Body of pancreas (tissue), 4 donors: ENCODE measurements at regions not wholly inside any gene's neighbourhood (a gene's known extent, or its start where the extent isn't known, plus 50 kb on each side); places are given as distances from the start of the nearest gene placed in this dataset.
A peak's percentile ranks its signal among the peaks of the same experiment; 100 is the strongest.

ENCODE experiments used
- ATAC-seq: fragments of 150-250 bp; one replicate; pipeline ENCODE4 v1.9.1; 2016
- DNase-seq, 4 donors: peaks; one replicate each; pipeline ENCODE4 v3.0.0-alpha.2; 2019
- H3K27ac ChIP-seq, 4 donors: fragments of 200-600 bp; sonication (generic); 1 replicate in 3 of 4; 2 replicates in 1 of 4; pipeline versions ENCODE4 v1.5.1 to v1.6.1; 2016 to 2019; ENCODE audit warnings: mild to moderate bottlenecking in 1 of 4, mixed read lengths in 1 of 4, moderate library complexity in 1 of 4
- H3K27me3 ChIP-seq, 2 donors: fragments of 200-600 bp; sonication (generic); one replicate each; pipeline ENCODE4 v1.6.0; 2016; ENCODE audit warnings: mild to moderate bottlenecking in 1 of 2
- H3K36me3 ChIP-seq, 2 donors: fragments of 200-600 bp; sonication (generic); replicated peaks in 1 of 2; 2 replicates each; pipeline ENCODE4 v1.5.1; 2016; ENCODE audit warnings: low read depth in 2 of 2; ENCODE audit not compliant: insufficient read depth in 1 of 2
- H3K4me1 ChIP-seq: fragments of 200-600 bp; sonication (generic); one replicate; pipeline ENCODE4 v1.6.0; 2016
- H3K4me3 ChIP-seq, 2 donors: fragments of 200-600 bp; sonication (generic); 1 replicate in 1 of 2; 2 replicates in 1 of 2; pipeline ENCODE4 v1.5.1; 2016 to 2019
- H3K9me3 ChIP-seq, 3 donors: fragments of 200-600 bp; sonication (generic); 1 replicate in 2 of 3; 2 replicates in 1 of 3; pipeline ENCODE4 v1.5.1; 2016
- POLR2A ChIP-seq, 3 donors: fragments of 450-650 bp; IDR thresholded peaks; one replicate each; pipeline ENCODE4 v1.6.1; 2016; ENCODE audit warnings: antibody characterized with exemption in 3 of 3, mild to moderate bottlenecking in 2 of 3
- WGBS, 2 donors: methylation state at CpG; one replicate each; pipeline ENCODE4 v1.1.5; 2017; 5-methylcytosine and 5-hydroxymethylcytosine counted together
- intact Hi-C: fragments of 100-400 bp; cut with DNase I; formaldehyde crosslinking; loops from one replicate; pipeline ENCODE4 v1.15.1; 2023
- TF ChIP-seq, protein P1 (sequence below), 7 experiments: fragments of 450-650 bp in 4 of 7; fragments of 200-600 bp in 3 of 7; sonication (generic) in 3 of 7; IDR thresholded peaks; one replicate each; pipeline ENCODE4 v1.5.1; 2016 to 2019; ENCODE audit warnings: antibody characterized with exemption in 7 of 7

DNA sequence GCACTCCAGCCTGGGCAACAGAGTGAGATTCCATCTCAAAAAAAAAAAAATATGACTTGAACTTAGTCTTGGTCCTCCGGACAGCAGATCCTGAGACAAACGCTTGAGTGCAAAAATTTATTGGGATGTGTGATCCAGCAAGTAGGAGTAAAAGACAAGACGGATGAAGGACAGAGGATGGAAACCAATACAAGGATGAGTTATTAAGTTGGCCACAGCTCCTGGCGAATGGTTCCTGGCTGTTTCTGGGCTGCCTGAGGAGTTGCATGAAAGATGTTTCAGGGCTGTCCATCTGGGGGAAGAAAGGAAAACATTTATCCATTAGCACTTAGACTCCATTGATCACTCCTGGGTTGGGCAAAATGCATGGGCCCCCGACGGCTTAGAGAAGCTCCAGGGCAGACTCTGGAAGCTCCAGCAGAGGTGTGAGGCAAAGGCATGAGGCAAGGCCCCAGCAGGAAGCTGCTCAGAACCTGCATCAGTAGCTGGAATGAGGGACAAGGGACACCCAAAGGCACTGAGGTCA lies 98.3 kb upstream of the ZNF438 start:
- WGBS, 2 donors = 77 to 87% methylated on average over 6 of the region's 6 CpGs
- Histone ChIP-seq H3K4me3 (no peak overlapping the region), H3K36me3 (no peaks in the 10 kb centered on the region), H3K4me1 (peaks cover 15% of the 10 kb centered on the region), H3K9me3 (no peaks in the 10 kb centered on the region), H3K27ac (no peak overlapping the region), H3K27me3 (no peaks in the 10 kb centered on the region)
- ATAC-seq = no peak
- TF ChIP-seq, protein P1, sequence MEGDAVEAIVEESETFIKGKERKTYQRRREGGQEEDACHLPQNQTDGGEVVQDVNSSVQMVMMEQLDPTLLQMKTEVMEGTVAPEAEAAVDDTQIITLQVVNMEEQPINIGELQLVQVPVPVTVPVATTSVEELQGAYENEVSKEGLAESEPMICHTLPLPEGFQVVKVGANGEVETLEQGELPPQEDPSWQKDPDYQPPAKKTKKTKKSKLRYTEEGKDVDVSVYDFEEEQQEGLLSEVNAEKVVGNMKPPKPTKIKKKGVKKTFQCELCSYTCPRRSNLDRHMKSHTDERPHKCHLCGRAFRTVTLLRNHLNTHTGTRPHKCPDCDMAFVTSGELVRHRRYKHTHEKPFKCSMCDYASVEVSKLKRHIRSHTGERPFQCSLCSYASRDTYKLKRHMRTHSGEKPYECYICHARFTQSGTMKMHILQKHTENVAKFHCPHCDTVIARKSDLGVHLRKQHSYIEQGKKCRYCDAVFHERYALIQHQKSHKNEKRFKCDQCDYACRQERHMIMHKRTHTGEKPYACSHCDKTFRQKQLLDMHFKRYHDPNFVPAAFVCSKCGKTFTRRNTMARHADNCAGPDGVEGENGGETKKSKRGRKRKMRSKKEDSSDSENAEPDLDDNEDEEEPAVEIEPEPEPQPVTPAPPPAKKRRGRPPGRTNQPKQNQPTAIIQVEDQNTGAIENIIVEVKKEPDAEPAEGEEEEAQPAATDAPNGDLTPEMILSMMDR (IDR thresholded peaks at IDR 0.05) = no peak
- no peak for TF ChIP-seq POLR2A (IDR thresholded peaks at IDR 0.05)
- no peak for DNase-seq
- intact Hi-C loops = no loop called here

DNA sequence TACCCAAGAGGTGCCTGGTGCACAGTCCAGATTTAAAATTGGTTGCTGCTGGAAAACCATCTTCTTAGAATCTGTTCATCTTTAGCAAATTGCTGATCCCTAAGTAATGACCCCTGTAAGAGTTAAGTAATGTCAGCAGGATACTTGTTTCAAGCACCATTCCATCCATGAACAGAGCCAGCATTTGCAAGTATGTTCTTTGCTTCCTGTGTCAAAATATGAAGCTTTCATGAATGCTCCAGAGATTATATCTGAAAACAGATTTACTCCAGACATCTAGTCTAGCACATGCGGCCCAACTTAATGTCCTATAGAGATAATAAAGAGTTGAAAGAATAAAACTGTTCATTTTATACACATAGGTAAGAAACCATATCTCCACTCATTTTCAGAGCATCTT lies 98.7 kb upstream of the ZNF438 start:
- no peak overlapping the region for H3K4me3 ChIP-seq
- no peak for DNase-seq
- no peaks in the 10 kb centered on the region for H3K36me3 ChIP-seq
- H3K9me3 ChIP-seq = no peaks in the 10 kb centered on the region
- H3K27me3 ChIP-seq = no peaks in the 10 kb centered on the region
- intact Hi-C loops = no loop called here
- no peak overlapping the region for H3K27ac ChIP-seq
- no peak for ATAC-seq
- no peak for TF ChIP-seq POLR2A (IDR thresholded peaks at IDR 0.05)
- TF ChIP-seq, protein P1 (IDR thresholded peaks at IDR 0.05) = no peak
- 48 to 59% methylated on average over 1 of the region's 1 CpG for WGBS, 2 donors
- H3K4me1 ChIP-seq = peaks cover 15% of the 10 kb centered on the region

DNA sequence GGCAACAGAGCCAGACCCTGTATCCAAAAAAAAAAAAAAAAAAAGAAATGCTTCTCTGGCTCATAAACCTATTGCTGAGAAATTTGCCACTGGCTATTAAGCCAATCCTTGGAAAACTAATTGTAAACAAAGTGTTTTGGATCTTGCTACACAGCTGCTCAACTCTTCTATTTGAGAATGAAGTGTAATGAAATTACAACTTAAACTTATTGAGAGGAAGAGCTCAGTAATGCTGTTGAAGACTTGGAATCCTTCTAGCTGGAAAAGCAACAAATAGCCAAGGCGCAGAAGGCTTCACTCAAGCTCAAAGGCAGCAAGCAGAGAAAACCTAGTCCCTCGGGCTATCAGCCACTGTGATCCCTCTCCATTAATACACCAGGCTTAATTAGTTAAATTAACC lies 99.6 kb upstream of the ZNF438 start:
- no peak for ATAC-seq
- intact Hi-C loops = no loop called here
- H3K36me3 ChIP-seq = no peaks in the 10 kb centered on the region
- 90 to 93% methylated on average over 2 of the region's 2 CpGs for WGBS, 2 donors
- no peak overlapping the region for H3K27ac ChIP-seq
- H3K9me3 ChIP-seq = no peaks in the 10 kb centered on the region
- H3K4me1 ChIP-seq = peaks cover 15% of the 10 kb centered on the region
- TF ChIP-seq, protein P1 (IDR thresholded peaks at IDR 0.05) = no peak
- no peak for TF ChIP-seq POLR2A (IDR thresholded peaks at IDR 0.05)
- no peak for DNase-seq
- H3K27me3 ChIP-seq = no peaks in the 10 kb centered on the region
- no peak overlapping the region for H3K4me3 ChIP-seq

DNA sequence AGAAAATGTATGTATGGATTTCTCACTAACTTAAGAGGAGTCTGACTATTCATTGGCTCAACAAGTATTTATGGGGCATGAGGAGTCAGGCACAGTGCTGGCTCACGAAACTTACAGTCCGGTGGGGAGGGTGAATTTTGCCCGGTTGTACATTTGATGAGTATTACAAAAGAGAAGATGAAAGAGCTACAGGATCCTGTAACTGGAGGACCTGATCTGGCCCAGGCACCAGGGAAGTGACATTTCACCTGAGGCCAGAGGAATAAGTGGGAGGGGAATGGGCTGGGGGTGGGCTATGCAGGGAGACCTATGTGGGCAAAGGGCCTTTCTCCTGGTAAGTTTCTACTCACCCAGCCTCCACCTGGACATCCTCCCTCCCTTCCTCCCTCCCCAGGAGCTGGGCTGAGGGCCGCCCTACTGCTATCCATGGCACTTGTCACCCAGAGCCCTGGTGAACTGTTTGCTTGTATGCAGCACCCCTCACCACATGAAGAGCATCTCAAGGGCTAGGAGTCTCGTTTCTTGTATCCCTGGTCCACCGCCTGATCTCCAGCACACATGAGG lies 101.1 kb upstream of the ZNF438 start:
- no peak for TF ChIP-seq POLR2A (IDR thresholded peaks at IDR 0.05)
- TF ChIP-seq, protein P1 (IDR thresholded peaks at IDR 0.05) = no peak
- Histone ChIP-seq H3K27ac (no peak overlapping the region), H3K4me3 (no peak overlapping the region), H3K9me3 (no peaks in the 10 kb centered on the region), H3K27me3 (no peaks in the 10 kb centered on the region), H3K36me3 (no peaks in the 10 kb centered on the region), H3K4me1 (peaks cover 15% of the 10 kb centered on the region)
- DNase-seq (no peak), ATAC-seq (no peak)
- intact Hi-C loops = no loop called here
- WGBS, 2 donors = 92 to 94% methylated on average over 6 of the region's 6 CpGs

DNA sequence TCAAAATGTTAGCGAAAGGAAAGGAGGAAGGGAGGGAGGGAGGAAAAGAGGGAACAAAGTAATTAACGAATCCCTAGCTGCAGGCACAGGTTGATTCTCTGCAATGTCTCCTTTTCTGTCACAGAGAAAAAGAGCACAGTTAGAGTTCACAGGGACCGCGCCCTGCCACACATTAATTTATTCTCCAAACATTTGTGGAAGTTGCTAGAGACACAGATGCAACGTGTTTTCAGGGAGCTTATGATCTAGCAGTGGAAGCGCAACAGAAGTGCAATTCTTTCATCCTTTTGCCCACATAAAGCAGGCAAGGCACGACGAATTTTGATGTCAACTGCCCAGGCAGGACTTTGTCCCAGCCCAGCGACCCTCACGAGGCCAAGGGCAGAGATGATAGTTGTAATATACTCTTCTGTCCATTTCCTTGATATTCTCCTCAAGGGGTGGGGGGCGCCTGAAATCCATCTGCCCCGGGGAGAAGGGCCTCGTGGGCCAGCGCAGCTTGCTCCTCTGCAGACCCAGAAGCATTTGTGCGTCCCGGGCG lies 101.7 kb upstream of the ZNF438 start:
- Histone ChIP-seq H3K4me1 (peaks cover 15% of the 10 kb centered on the region), H3K36me3 (no peaks in the 10 kb centered on the region), H3K27me3 (no peaks in the 10 kb centered on the region), H3K4me3 (no peak overlapping the region), H3K27ac (peak overlapping the region in 3 of 4 donors; percentile 76 to 82 (median 79)), H3K9me3 (no peaks in the 10 kb centered on the region)
- DNase-seq (no peak), ATAC-seq (no peak)
- TF ChIP-seq, protein P1 (IDR thresholded peaks at IDR 0.05) = no peak
- TF ChIP-seq POLR2A (IDR thresholded peaks at IDR 0.05) = no peak
- WGBS, 2 donors = 37 to 40% methylated on average over 16 to 17 of the region's 17 CpGs
- intact Hi-C loops = no loop called here
